Erythroblast (primary cell): ENCODE measurements at regions not wholly inside any gene's neighbourhood (a gene's known extent, or its start where the extent isn't known, plus 50 kb on each side); places are given as distances from the start of the nearest gene placed in this dataset.

Experiments
- GATA1 ChIP-seq: IDR thresholded peaks from 2 replicates; pipeline ENCODE4 v1.6.1; 2011; ENCODE audit warnings: low read depth, mild to moderate bottlenecking, control low read depth, low read length, moderate library complexity
- POLR2A ChIP-seq: IDR thresholded peaks from 2 replicates; pipeline ENCODE4 v1.6.1; 2011; ENCODE audit warnings: mild to moderate bottlenecking, low read length

DNA sequence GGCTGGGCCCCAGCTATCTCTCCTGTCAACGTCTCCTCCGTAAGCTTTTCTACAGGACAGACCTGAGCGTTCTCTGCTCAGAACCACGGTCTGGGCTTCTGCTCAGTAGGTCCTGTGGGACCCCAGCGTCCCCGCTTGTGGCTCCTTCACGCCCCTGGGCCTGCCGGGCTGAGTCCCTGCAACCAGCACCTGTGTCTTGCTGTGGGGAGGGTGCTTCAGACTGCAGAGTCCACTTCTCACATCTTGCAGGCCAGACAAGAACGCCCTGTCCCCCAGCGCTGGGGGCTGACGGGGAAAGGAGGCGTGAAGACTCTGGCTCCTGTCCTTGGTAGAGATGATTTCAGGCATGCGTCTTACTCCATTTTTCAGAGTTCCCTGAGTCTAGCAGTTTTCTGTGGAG lies 1480.8 kb downstream of the BRD1 start:
- TF ChIP-seq POLR2A (no peak), GATA1 (no peak)
